SK-N-SH (cell line): ENCODE measurements at regions not wholly inside any gene's neighbourhood (a gene's known extent, or its start where the extent isn't known, plus 50 kb on each side); places are given as distances from the start of the nearest gene placed in this dataset.

Source experiments
- CTCF ChIA-PET: fragments of 300-600, 350-600 bp; formaldehyde crosslinking; extraction: SDS; loops from one replicate; lab custom pipeline; 2021; lab: Yijun Ruan, JAX
- POLR2A ChIA-PET: fragments of 350-600 bp; sonication (Branson Sonifier 250); formaldehyde crosslinking; extraction: SDS; loops from one replicate; lab custom pipeline; 2020; ENCODE audit warnings: antibody characterized with exemption, inconsistent platforms; lab: Yijun Ruan, JAX
- DNase-seq: peaks from one replicate; pipeline ENCODE4 v3.0.0; 2012
- H2AFZ ChIP-seq: fragments of 200-600 bp; sonication (generic); 2 replicates; pipeline ENCODE4 v1.8.1; 2016; ENCODE audit warnings: antibody characterized with exemption, mild to moderate bottlenecking, low read depth
- H3F3A ChIP-seq: fragments of 200-600 bp; sonication (generic); replicated peaks from 2 replicates; pipeline ENCODE3; 2016; ENCODE audit warnings: antibody characterized with exemption, mild to moderate bottlenecking; ENCODE audit not compliant: insufficient read depth
- H3K27ac ChIP-seq, 2 experiments: fragments of 200-500 bp in 1 of 2; fragments of 200-600 bp in 1 of 2; sonication (Bioruptor generic) in 1 of 2; sonication (generic), shearing (Covaris generic) in 1 of 2; 2 replicates each; pipeline versions ENCODE4 v1.5.1 to v1.6.1; 2014 to 2016; ENCODE audit warnings: low read depth in 2 of 2, inconsistent platforms in 1 of 2, low read length in 1 of 2, mild to moderate bottlenecking in 1 of 2, mixed read lengths in 1 of 2
- H3K27me3 ChIP-seq: fragments of 200-600 bp; sonication (generic), shearing (Covaris generic); 2 replicates; pipeline ENCODE4 v1.6.1; 2016; ENCODE audit warnings: mixed run types; ENCODE audit not compliant: insufficient read depth
- H3K36me3 ChIP-seq, 2 experiments: fragments of 200-500 bp in 1 of 2; fragments of 200-600 bp in 1 of 2; sonication (Bioruptor generic) in 1 of 2; sonication (generic) in 1 of 2; replicated peaks in 1 of 2; 2 replicates each; pipeline versions ENCODE3 to v1.5.1; 2014 to 2016; ENCODE audit warnings: low read length in 1 of 2, mild to moderate bottlenecking in 1 of 2; ENCODE audit not compliant: insufficient read depth in 2 of 2, control insufficient read depth in 1 of 2
- H3K4me1 ChIP-seq, 2 experiments: fragments of 200-500 bp in 1 of 2; fragments of 200-600 bp in 1 of 2; sonication (Bioruptor generic) in 1 of 2; sonication (generic), shearing (Covaris generic) in 1 of 2; 2 replicates each; pipeline versions ENCODE4 v1.5.1 to v1.6.1; 2014 to 2016; ENCODE audit warnings: low read depth in 1 of 2, low read length in 1 of 2, mixed run types in 1 of 2; ENCODE audit not compliant: insufficient read depth in 2 of 2, control insufficient read depth in 1 of 2
- H3K4me2 ChIP-seq: fragments of 200-600 bp; sonication (generic), shearing (Covaris generic); 2 replicates; pipeline ENCODE4 v1.6.1; 2017; ENCODE audit warnings: mixed run types
- H3K4me3 ChIP-seq, 2 experiments: fragments of 200-500 bp in 1 of 2; fragments of 200-600 bp in 1 of 2; sonication (Bioruptor generic) in 1 of 2; sonication (generic), shearing (Covaris generic) in 1 of 2; 2 replicates each; pipeline versions ENCODE4 v1.5.1 to v1.8.1; 2014 to 2016; ENCODE audit warnings: low read depth in 2 of 2, inconsistent platforms in 1 of 2, low read length in 1 of 2, mild to moderate bottlenecking in 1 of 2, mixed read lengths in 1 of 2, moderate library complexity in 1 of 2
- H3K79me2 ChIP-seq: fragments of 200-600 bp; sonication (generic); 2 replicates; pipeline ENCODE4 v1.8.1; 2017; ENCODE audit warnings: mild to moderate bottlenecking; ENCODE audit not compliant: insufficient read depth
- H3K9ac ChIP-seq: fragments of 200-600 bp; sonication (generic); 2 replicates; pipeline ENCODE4 v1.6.1; 2017; ENCODE audit warnings: mixed run types
- H3K9me2 ChIP-seq: fragments of 200-600 bp; sonication (generic); 2 replicates; pipeline ENCODE4 v1.6.1; 2017; ENCODE audit warnings: mixed run types
- H3K9me3 ChIP-seq: fragments of 200-600 bp; sonication (generic); 2 replicates; pipeline ENCODE4 v1.6.1; 2017; ENCODE audit warnings: mixed run types, mild to moderate bottlenecking, moderate library complexity
- H4K20me1 ChIP-seq: fragments of 200-600 bp; sonication (generic); 2 replicates; pipeline ENCODE4 v1.6.1; 2017; ENCODE audit warnings: mild to moderate bottlenecking, mixed run types; ENCODE audit not compliant: insufficient read depth
- ELF1 ChIP-seq: IDR thresholded peaks from 2 replicates; pipeline ENCODE4 v1.4.0; 2012
- EZH2phosphoT487 ChIP-seq: fragments of 200-600 bp; sonication (generic); IDR thresholded peaks from 2 replicates; pipeline ENCODE4 v1.6.1; 2017; ENCODE audit warnings: low read depth, mixed run types, mild to moderate bottlenecking, antibody characterized with exemption, moderate library complexity, borderline replicate concordance
- FOSL2 ChIP-seq: IDR thresholded peaks from 2 replicates; pipeline ENCODE4 v1.4.0; 2012; ENCODE audit warnings: low read depth, mild to moderate bottlenecking, moderate library complexity, borderline replicate concordance
- GABPA ChIP-seq: IDR thresholded peaks from 2 replicates; pipeline ENCODE4 v1.4.0; 2012; ENCODE audit warnings: low read depth, mild to moderate bottlenecking
- JUND ChIP-seq: IDR thresholded peaks from 2 replicates; pipeline ENCODE4 v1.4.0; 2012
- MXI1 ChIP-seq: IDR thresholded peaks from 2 replicates; pipeline ENCODE4 v1.6.1; 2012; ENCODE audit warnings: mild to moderate bottlenecking, low read depth, low read length, improper control_type of control experiment
- NFIC ChIP-seq: IDR thresholded peaks from 2 replicates; pipeline ENCODE4 v1.4.0; 2012; ENCODE audit warnings: borderline replicate concordance
- NRF1 ChIP-seq: IDR thresholded peaks from 2 replicates; pipeline ENCODE4 v1.6.1; 2012; ENCODE audit warnings: low read depth, mild to moderate bottlenecking, low read length
- POLR2AphosphoS5 ChIP-seq: IDR thresholded peaks from 2 replicates; pipeline ENCODE4 v1.6.1; 2012; ENCODE audit warnings: low read depth, low read length
- RAD21 ChIP-seq: IDR thresholded peaks from 2 replicates; pipeline ENCODE4 v1.6.1; 2012; ENCODE audit warnings: mild to moderate bottlenecking, low read length
- RCOR1 ChIP-seq: fragments of 150-350 bp; IDR thresholded peaks from 2 replicates; pipeline ENCODE4 v1.6.1; 2017; ENCODE audit warnings: antibody characterized with exemption, low read length
- RXRA ChIP-seq: IDR thresholded peaks from 2 replicates; pipeline ENCODE4 v1.4.0; 2012; ENCODE audit warnings: low read depth, mild to moderate bottlenecking, borderline replicate concordance
- SIN3A ChIP-seq: IDR thresholded peaks from 2 replicates; pipeline ENCODE4 v1.6.1; 2012; ENCODE audit warnings: low read depth, mild to moderate bottlenecking, low read length, moderate library complexity, borderline replicate concordance
- TAF1 ChIP-seq: IDR thresholded peaks from 2 replicates; pipeline ENCODE4 v1.6.1; 2012; ENCODE audit warnings: low read depth, mild to moderate bottlenecking, low read length, moderate library complexity, borderline replicate concordance
- YY1 ChIP-seq: IDR thresholded peaks from 2 replicates; pipeline ENCODE4 v1.4.0; 2012; ENCODE audit warnings: low read depth, mild to moderate bottlenecking
- WGBS: methylation state at CpG from one replicate; pipeline ENCODE4 v1.1.6; 2017; ENCODE audit warnings: low lambda C conversion rate; 5-methylcytosine and 5-hydroxymethylcytosine counted together
- TF ChIP-seq, protein P1 (sequence below): IDR thresholded peaks from 2 replicates; pipeline ENCODE4 v1.4.0; 2012; ENCODE audit warnings: low read depth
- TF ChIP-seq, protein P2 (sequence below): fragments of 150-350 bp; IDR thresholded peaks from 2 replicates; pipeline ENCODE4 v1.6.1; 2017; ENCODE audit warnings: antibody characterized with exemption, low read length, low read depth, borderline replicate concordance
- TF ChIP-seq, protein P3 (sequence below): fragments of 200-600 bp; sonication (generic); IDR thresholded peaks from 2 replicates; pipeline ENCODE4 v1.6.1; 2017; ENCODE audit warnings: antibody characterized with exemption, mild to moderate bottlenecking, moderate library complexity
- TF ChIP-seq, protein P4 (sequence below): IDR thresholded peaks from 2 replicates; pipeline ENCODE4 v1.4.0; 2012; ENCODE audit warnings: low read depth, borderline replicate concordance
- TF ChIP-seq, protein P5 (sequence below): fragments of 150-350 bp; IDR thresholded peaks from 2 replicates; pipeline ENCODE4 v1.6.1; 2016; ENCODE audit warnings: mild to moderate bottlenecking, low read depth, low read length
- TF ChIP-seq, protein P6 (sequence below): IDR thresholded peaks from 2 replicates; pipeline ENCODE4; 2012

DNA sequence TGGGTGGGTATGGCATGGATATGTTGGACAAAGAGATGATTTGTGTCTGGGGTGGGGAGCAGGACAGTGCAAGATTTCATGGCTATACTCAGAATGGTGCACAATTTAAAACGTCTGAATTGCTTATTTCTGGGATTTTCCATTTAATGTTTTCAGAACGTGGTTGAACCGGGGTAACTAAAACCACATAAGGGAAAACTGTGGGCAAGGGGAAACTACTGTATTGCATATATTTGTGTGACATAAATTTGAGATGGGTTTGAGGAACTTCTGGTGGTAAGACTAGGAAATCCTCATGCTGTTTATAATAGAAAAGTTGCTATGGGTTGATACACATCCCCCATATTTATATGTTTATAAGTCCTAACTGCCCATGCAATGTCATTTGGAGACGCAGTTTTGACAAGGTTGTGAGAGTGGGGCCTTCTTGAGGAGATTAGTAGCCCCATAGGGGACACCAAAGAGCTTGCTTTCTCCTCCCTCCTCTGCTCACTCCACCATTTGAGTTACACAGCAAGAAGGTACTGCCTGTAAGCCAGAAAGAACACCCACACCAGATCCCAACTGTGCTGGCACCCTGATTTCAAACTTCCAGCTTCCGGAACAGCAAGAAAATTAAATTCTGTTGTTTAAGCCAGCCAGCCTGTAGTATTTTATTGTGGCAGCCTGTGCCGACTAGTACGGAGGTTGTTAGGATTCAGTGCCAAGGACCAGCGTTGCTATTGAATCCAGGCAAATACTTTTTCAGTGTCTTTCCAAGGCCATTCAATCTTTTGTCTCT, 2118.9 kb downstream of the MAT2B start:
- 64% methylated on average over 8 of the region's 8 CpGs for WGBS
- H3K9me3 ChIP-seq, result no peaks in the 10 kb centered on the region
- H3K9me2 ChIP-seq, result no peaks in the 10 kb centered on the region
- no peaks in the 10 kb centered on the region for H3K79me2 ChIP-seq
- H3F3A ChIP-seq, result no peaks in the 10 kb centered on the region
- no peak overlapping the region for H2AFZ ChIP-seq
- no peaks in the 10 kb centered on the region for H3K4me1 ChIP-seq
- H3K4me3 ChIP-seq, result no peak overlapping the region
- H3K27me3 ChIP-seq, result no peaks in the 10 kb centered on the region
- H3K36me3 ChIP-seq, result no peaks in the 10 kb centered on the region
- ChIA-PET POLR2A (no interaction called here), CTCF (no interaction called here)
- H3K4me2 ChIP-seq, result no peak overlapping the region
- TF ChIP-seq TAF1, result no peak
- no peak for TF ChIP-seq NRF1
- TF ChIP-seq, protein P1, sequence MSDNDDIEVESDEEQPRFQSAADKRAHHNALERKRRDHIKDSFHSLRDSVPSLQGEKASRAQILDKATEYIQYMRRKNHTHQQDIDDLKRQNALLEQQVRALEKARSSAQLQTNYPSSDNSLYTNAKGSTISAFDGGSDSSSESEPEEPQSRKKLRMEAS, result no peak
- TF ChIP-seq GABPA, result no peak
- no peak for TF ChIP-seq MXI1
- no peak for TF ChIP-seq RAD21
- no peak for TF ChIP-seq YY1
- TF ChIP-seq, protein P2, sequence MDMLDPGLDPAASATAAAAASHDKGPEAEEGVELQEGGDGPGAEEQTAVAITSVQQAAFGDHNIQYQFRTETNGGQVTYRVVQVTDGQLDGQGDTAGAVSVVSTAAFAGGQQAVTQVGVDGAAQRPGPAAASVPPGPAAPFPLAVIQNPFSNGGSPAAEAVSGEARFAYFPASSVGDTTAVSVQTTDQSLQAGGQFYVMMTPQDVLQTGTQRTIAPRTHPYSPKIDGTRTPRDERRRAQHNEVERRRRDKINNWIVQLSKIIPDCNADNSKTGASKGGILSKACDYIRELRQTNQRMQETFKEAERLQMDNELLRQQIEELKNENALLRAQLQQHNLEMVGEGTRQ, result no peak
- TF ChIP-seq ELF1, result no peak
- TF ChIP-seq JUND, result no peak
- TF ChIP-seq SIN3A, result no peak
- no peak for TF ChIP-seq EZH2phosphoT487
- DNase-seq, result no peak
- H3K9ac ChIP-seq, result no peak overlapping the region
- no peak overlapping the region for H3K27ac ChIP-seq
- H4K20me1 ChIP-seq, result no peaks in the 10 kb centered on the region

DNA sequence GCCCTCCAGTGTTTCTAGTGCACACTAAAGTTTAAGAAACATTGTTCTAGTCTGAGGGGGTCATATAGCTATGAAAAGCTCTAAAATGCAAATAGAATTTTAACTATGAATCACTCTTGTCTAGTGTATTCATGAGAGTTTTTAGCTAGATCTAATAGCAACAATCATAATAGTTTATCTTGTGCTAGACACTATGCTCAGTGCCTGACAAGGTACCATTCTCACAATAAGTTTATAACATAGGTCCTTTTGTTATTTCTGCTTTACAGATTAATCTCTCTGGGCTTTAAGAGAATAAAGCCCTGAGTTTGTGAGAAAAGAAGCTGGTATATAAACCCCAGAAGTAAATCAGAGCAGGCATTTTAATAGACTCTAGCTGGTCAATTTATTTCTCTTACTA, 2120.7 kb downstream of the MAT2B start:
- H3K4me3 ChIP-seq, result no peak overlapping the region
- H3K9me2 ChIP-seq, result no peaks in the 10 kb centered on the region
- H3K9me3 ChIP-seq, result no peaks in the 10 kb centered on the region
- H3K4me2 ChIP-seq, result no peak overlapping the region
- no peak overlapping the region for H2AFZ ChIP-seq
- no peaks in the 10 kb centered on the region for H3K79me2 ChIP-seq
- H4K20me1 ChIP-seq, result no peaks in the 10 kb centered on the region
- H3K36me3 ChIP-seq, result no peaks in the 10 kb centered on the region
- H3F3A ChIP-seq, result no peaks in the 10 kb centered on the region
- H3K27me3 ChIP-seq, result no peaks in the 10 kb centered on the region
- no peaks in the 10 kb centered on the region; a peak in 1 of 4 replicates for H3K4me1 ChIP-seq
- H3K9ac ChIP-seq, result no peak overlapping the region
- no peak overlapping the region for H3K27ac ChIP-seq
- CTCF ChIA-PET, result no interaction called here
- DNase-seq, result no peak
- POLR2A ChIA-PET, result no interaction called here
- TF ChIP-seq, protein P3, sequence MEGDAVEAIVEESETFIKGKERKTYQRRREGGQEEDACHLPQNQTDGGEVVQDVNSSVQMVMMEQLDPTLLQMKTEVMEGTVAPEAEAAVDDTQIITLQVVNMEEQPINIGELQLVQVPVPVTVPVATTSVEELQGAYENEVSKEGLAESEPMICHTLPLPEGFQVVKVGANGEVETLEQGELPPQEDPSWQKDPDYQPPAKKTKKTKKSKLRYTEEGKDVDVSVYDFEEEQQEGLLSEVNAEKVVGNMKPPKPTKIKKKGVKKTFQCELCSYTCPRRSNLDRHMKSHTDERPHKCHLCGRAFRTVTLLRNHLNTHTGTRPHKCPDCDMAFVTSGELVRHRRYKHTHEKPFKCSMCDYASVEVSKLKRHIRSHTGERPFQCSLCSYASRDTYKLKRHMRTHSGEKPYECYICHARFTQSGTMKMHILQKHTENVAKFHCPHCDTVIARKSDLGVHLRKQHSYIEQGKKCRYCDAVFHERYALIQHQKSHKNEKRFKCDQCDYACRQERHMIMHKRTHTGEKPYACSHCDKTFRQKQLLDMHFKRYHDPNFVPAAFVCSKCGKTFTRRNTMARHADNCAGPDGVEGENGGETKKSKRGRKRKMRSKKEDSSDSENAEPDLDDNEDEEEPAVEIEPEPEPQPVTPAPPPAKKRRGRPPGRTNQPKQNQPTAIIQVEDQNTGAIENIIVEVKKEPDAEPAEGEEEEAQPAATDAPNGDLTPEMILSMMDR, result no peak
- no peak for TF ChIP-seq RCOR1
- TF ChIP-seq SIN3A, result no peak
- TF ChIP-seq, protein P4, sequence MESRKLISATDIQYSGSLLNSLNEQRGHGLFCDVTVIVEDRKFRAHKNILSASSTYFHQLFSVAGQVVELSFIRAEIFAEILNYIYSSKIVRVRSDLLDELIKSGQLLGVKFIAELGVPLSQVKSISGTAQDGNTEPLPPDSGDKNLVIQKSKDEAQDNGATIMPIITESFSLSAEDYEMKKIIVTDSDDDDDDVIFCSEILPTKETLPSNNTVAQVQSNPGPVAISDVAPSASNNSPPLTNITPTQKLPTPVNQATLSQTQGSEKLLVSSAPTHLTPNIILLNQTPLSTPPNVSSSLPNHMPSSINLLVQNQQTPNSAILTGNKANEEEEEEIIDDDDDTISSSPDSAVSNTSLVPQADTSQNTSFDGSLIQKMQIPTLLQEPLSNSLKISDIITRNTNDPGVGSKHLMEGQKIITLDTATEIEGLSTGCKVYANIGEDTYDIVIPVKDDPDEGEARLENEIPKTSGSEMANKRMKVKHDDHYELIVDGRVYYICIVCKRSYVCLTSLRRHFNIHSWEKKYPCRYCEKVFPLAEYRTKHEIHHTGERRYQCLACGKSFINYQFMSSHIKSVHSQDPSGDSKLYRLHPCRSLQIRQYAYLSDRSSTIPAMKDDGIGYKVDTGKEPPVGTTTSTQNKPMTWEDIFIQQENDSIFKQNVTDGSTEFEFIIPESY, result no peak
- TF ChIP-seq MXI1, result no peak
- TF ChIP-seq, protein P5, sequence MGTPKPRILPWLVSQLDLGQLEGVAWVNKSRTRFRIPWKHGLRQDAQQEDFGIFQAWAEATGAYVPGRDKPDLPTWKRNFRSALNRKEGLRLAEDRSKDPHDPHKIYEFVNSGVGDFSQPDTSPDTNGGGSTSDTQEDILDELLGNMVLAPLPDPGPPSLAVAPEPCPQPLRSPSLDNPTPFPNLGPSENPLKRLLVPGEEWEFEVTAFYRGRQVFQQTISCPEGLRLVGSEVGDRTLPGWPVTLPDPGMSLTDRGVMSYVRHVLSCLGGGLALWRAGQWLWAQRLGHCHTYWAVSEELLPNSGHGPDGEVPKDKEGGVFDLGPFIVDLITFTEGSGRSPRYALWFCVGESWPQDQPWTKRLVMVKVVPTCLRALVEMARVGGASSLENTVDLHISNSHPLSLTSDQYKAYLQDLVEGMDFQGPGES, result no peak
- TF ChIP-seq, protein P6, sequence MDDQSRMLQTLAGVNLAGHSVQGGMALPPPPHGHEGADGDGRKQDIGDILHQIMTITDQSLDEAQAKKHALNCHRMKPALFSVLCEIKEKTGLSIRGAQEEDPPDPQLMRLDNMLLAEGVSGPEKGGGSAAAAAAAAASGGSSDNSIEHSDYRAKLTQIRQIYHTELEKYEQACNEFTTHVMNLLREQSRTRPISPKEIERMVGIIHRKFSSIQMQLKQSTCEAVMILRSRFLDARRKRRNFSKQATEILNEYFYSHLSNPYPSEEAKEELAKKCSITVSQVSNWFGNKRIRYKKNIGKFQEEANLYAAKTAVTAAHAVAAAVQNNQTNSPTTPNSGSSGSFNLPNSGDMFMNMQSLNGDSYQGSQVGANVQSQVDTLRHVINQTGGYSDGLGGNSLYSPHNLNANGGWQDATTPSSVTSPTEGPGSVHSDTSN, result no peak
- TF ChIP-seq FOSL2, result no peak
- TF ChIP-seq POLR2AphosphoS5, result no peak
- TF ChIP-seq RAD21, result no peak
- TF ChIP-seq NFIC, result no peak
- TF ChIP-seq YY1, result no peak
- no peak for TF ChIP-seq ELF1
- TF ChIP-seq RXRA, result no peak
